GM12878 (cell line): ENCODE measurements at regions not wholly inside any gene's neighbourhood (a gene's known extent, or its start where the extent isn't known, plus 50 kb on each side); places are given as distances from the start of the nearest gene placed in this dataset.

ENCODE experiments used
- ATAC-seq: fragments of 200-7000 bp; cut with Tn5 transposase; 3 replicates; pipeline ENCODE4 v1.9.1; 2020; ENCODE audit warnings: mild to moderate bottlenecking, moderate library complexity
- BruUV-seq: library from RNA; stranded (reverse); fragments of 400-500 nt; replicated peaks from 2 replicates; lab custom pipeline; 2021; lab: Mats Ljungman, UMichigan
- CTCF ChIA-PET: fragments of 300-600 bp; sonication (Branson Sonifier 250); formaldehyde crosslinking; extraction: SDS; loops from one replicate; lab custom pipeline; 2021; ENCODE audit warnings: inconsistent platforms; lab: Yijun Ruan, JAX
- POLR2A ChIA-PET: fragments of 350-600 bp; formaldehyde crosslinking; extraction: SDS; loops from one replicate; lab custom pipeline; 2021; ENCODE audit warnings: inconsistent platforms; lab: Charles Lee
- RAD21 ChIA-PET: fragments of 300-600 bp; sonication (Branson Sonifier 250); formaldehyde crosslinking; loops from one replicate; lab custom pipeline; 2023; ENCODE audit warnings: antibody characterized with exemption; ENCODE audit not compliant: unreplicated experiment; lab: Charles Lee
- SMC1A ChIA-PET: fragments of 300-600 bp; sonication (Branson Sonifier 250); formaldehyde crosslinking; loops from one replicate; lab custom pipeline; 2023; ENCODE audit not compliant: unreplicated experiment, uncharacterized antibody; lab: Charles Lee
- DNase-seq: peaks from one replicate; pipeline ENCODE4 v3.0.0-alpha.2; 2011; ENCODE audit warnings: low read depth, low spot score
- FAIRE-seq: peaks from 3 replicates; lab custom pipeline; 2011; peaks lifted over from hg19 to GRCh38; lab: Jason Lieb, UNC
- H2AFZ ChIP-seq: 2 replicates; pipeline ENCODE4 v1.6.0; 2011; ENCODE audit warnings: low read depth, low read length, control low read depth; ENCODE audit not compliant: control insufficient read depth
- H3K27ac ChIP-seq: 2 replicates; pipeline ENCODE4 v1.5.1; 2011; ENCODE audit warnings: control low read depth; ENCODE audit not compliant: control insufficient read depth, insufficient read depth
- H3K27me3 ChIP-seq, 2 experiments: replicated peaks in 1 of 2; 2 replicates each; pipeline versions ENCODE4 v1.6.0 to v1.6.1; 2011; ENCODE audit warnings: low read length in 1 of 2; ENCODE audit not compliant: control insufficient read depth in 2 of 2, insufficient read depth in 2 of 2
- H3K36me3 ChIP-seq, 2 experiments: 2 replicates each; pipeline ENCODE4 v1.5.1; 2011; ENCODE audit warnings: low read length in 1 of 2; ENCODE audit not compliant: control insufficient read depth in 2 of 2, insufficient read depth in 2 of 2
- H3K4me1 ChIP-seq: 2 replicates; pipeline ENCODE4 v1.6.1; 2011; ENCODE audit warnings: mild to moderate bottlenecking, low read length, moderate library complexity, mixed read lengths; ENCODE audit not compliant: control insufficient read depth, insufficient read depth
- H3K4me2 ChIP-seq: 2 replicates; pipeline ENCODE4 v1.6.0; 2011; ENCODE audit warnings: control low read depth; ENCODE audit not compliant: control insufficient read depth, insufficient read depth
- H3K4me3 ChIP-seq: fragments of 200-600 bp; sonication (generic); 2 replicates; pipeline ENCODE4 v1.5.1; 2016
- H3K79me2 ChIP-seq: 2 replicates; pipeline ENCODE4 v1.6.0; 2011; ENCODE audit warnings: low read length; ENCODE audit not compliant: control insufficient read depth, insufficient read depth
- H3K9ac ChIP-seq: 2 replicates; pipeline ENCODE4 v1.8.0; 2011; ENCODE audit warnings: low read length, control low read depth, mixed read lengths; ENCODE audit not compliant: control insufficient read depth, insufficient read depth
- H3K9me3 ChIP-seq: replicated peaks from 3 replicates; pipeline ENCODE4 v1.5.1; 2011; ENCODE audit warnings: mild to moderate bottlenecking, low read length; ENCODE audit not compliant: control insufficient read depth, insufficient read depth
- H4K20me1 ChIP-seq: 2 replicates; pipeline ENCODE4 v1.6.0; 2011; ENCODE audit not compliant: control insufficient read depth, insufficient read depth
- CEBPB ChIP-seq, 2 experiments: fragments of 150-350 bp in 1 of 2; IDR thresholded peaks; 2 replicates each; pipeline ENCODE4 v1.6.1; 2012 to 2014; ENCODE audit warnings: low read depth in 2 of 2, low read length in 2 of 2, borderline replicate concordance in 1 of 2, inconsistent platforms in 1 of 2
- EED ChIP-seq: sonication (generic); IDR thresholded peaks from 2 replicates; pipeline ENCODE4 v1.6.1; 2016; ENCODE audit warnings: antibody characterized with exemption, low read depth
- ELK1 ChIP-seq: IDR thresholded peaks from 2 replicates; pipeline ENCODE4 v1.6.1; 2012; ENCODE audit warnings: low read depth, low read length, improper control_type of control experiment
- GABPA ChIP-seq: IDR thresholded peaks from 2 replicates; pipeline ENCODE4 v1.6.1; 2014; ENCODE audit warnings: antibody characterized with exemption, low read depth, mild to moderate bottlenecking, inconsistent platforms
- GATAD2B ChIP-seq: fragments of 450-650 bp; conservative IDR thresholded peaks from 2 replicates; pipeline ENCODE4 v1.6.1; 2017; ENCODE audit warnings: low read depth, mild to moderate bottlenecking, moderate library complexity
- IKZF1 ChIP-seq: fragments of 450-650 bp; conservative IDR thresholded peaks from 2 replicates; pipeline ENCODE4 v1.6.1; 2017; ENCODE audit warnings: antibody characterized with exemption, mild to moderate bottlenecking
- IRF5 ChIP-seq: fragments of 450-650 bp; IDR thresholded peaks from 2 replicates; pipeline ENCODE4 v1.6.1; 2017; ENCODE audit warnings: borderline replicate concordance
- MAX ChIP-seq: IDR thresholded peaks from 2 replicates; pipeline ENCODE4 v1.6.1; 2012; ENCODE audit warnings: low read depth, low read length, improper control_type of control experiment
- MEF2A ChIP-seq: IDR thresholded peaks from 2 replicates; pipeline ENCODE4 v1.6.1; 2011; ENCODE audit warnings: low read depth, mild to moderate bottlenecking, low read length, moderate library complexity; ENCODE audit not compliant: insufficient read depth
- MYC ChIP-seq: IDR thresholded peaks from 2 replicates; pipeline ENCODE4 v1.6.1; 2011; ENCODE audit warnings: mild to moderate bottlenecking, low read length, moderate library complexity, inconsistent platforms; ENCODE audit not compliant: insufficient read depth, insufficient replicate concordance, insufficient read length, severe bottlenecking
- NFYA ChIP-seq: IDR thresholded peaks from 2 replicates; pipeline ENCODE4 v1.6.1; 2011; ENCODE audit warnings: low read depth, mild to moderate bottlenecking, low read length, improper control_type of control experiment, borderline replicate concordance
- RAD51 ChIP-seq: fragments of 450-650 bp; IDR thresholded peaks from 2 replicates; pipeline ENCODE4 v1.6.1; 2016; ENCODE audit warnings: moderate library complexity, mild to moderate bottlenecking, inconsistent platforms
- SREBF1 ChIP-seq: IDR thresholded peaks from 2 replicates; pipeline ENCODE4 v1.6.1; 2012; ENCODE audit warnings: mild to moderate bottlenecking, low read length
- ZBTB4 ChIP-seq: fragments of 450-650 bp; formaldehyde crosslinking; IDR thresholded peaks from 2 replicates; pipeline ENCODE4 v1.4.0; 2022; ENCODE audit warnings: mild to moderate bottlenecking, moderate library complexity
- ZNF592 ChIP-seq: fragments of 450-650 bp; IDR thresholded peaks from 2 replicates; pipeline ENCODE4 v1.6.1; 2017; ENCODE audit warnings: mild to moderate bottlenecking, moderate library complexity
- WGBS: methylation state at CpG from one replicate; pipeline ENCODE4 v1.1.6; 2016; ENCODE audit warnings: low lambda C conversion rate; ENCODE audit not compliant: insufficient replicate concordance, insufficient coverage; ENCODE audit errors: missing lambda C conversion rate; 5-methylcytosine and 5-hydroxymethylcytosine counted together
- in situ Hi-C: fragments of 300-500 bp; cut with MboI; formaldehyde crosslinking; loops from 9 replicates; pipeline ENCODE4 v1.14.3; 2018; ENCODE audit warnings: mixed read lengths
- intact Hi-C: fragments of 100-400 bp; cut with micrococcal nuclease; formaldehyde crosslinking; loops from one replicate; pipeline ENCODE4 v1.14.2; 2022; ENCODE audit not compliant: unreplicated experiment

GRCh38 chr6:22513667-22514066 is 55.7 kb upstream of the HDGFL1 start:
- Histone ChIP-seq H3K4me3 (no peak overlapping the region), H3K4me1 (no peaks in the 10 kb centered on the region), H3K27ac (no peak overlapping the region), H2AFZ (no peak overlapping the region), H3K9ac (no peak overlapping the region), H3K27me3 (no peaks in the 10 kb centered on the region), H4K20me1 (no peaks in the 10 kb centered on the region), H3K4me2 (no peak overlapping the region), H3K9me3 (no peaks in the 10 kb centered on the region), H3K36me3 (no peaks in the 10 kb centered on the region), H3K79me2 (no peaks in the 10 kb centered on the region)
- ATAC-seq = no peak
- ChIA-PET POLR2A (no interaction called here), SMC1A (interaction anchor here (0.6 to 1.8 kb wide), 3 partner anchors 9 to 1475 kb away, joined by 3 to 4 read pairs (median 4); no protein-coding TSS in a partner anchor), CTCF (no interaction called here), RAD21 (no interaction called here)
- intact Hi-C loops (no loop called here), in situ Hi-C loops (no loop called here)
- no TSS peak for BruUV-seq
- FAIRE-seq = no peak
- 50% methylated on average over 7 of the region's 9 CpGs for WGBS
- DNase-seq = no peak
- TF ChIP-seq ELK1 (no peak), IRF5 (no peak), SREBF1 (no peak), CEBPB (IDR thresholded peaks at IDR 0.05; ENCODE audit: borderline replicate concordance in 1 of 2, low read depth in 2 of 2, low read length in 2 of 2) (no peak), RAD51 (no peak), MEF2A (no peak), ZBTB4 (CRISPR knock-in tag) (no peak), GABPA (no peak), MAX (no peak), ZNF592 (no peak), IKZF1 (no peak), GATAD2B (no peak), NFYA (no peak), EED (no peak), MYC (no peak)
